MM.1S (cell line): ENCODE measurements at regions not wholly inside any gene's neighbourhood (a gene's known extent, or its start where the extent isn't known, plus 50 kb on each side); places are given as distances from the start of the nearest gene placed in this dataset.

Experiments
- DNase-seq: peaks from one replicate; pipeline ENCODE4 v3.0.0-alpha.2; 2015
- H2AFZ ChIP-seq: fragments of 300-600 bp; sonication (generic); 2 replicates; pipeline ENCODE4 v1.6.0; 2016; ENCODE audit warnings: antibody characterized with exemption, low read length
- H3F3A ChIP-seq: fragments of 300-600 bp; sonication (generic); 2 replicates; pipeline ENCODE4 v1.6.1; 2016; ENCODE audit warnings: mild to moderate bottlenecking, antibody characterized with exemption, low read length, moderate library complexity, mixed read lengths; ENCODE audit not compliant: insufficient read depth
- H3K27ac ChIP-seq: fragments of 300-600 bp; sonication (generic); 2 replicates; pipeline ENCODE4 v1.5.1; 2016; ENCODE audit warnings: mild to moderate bottlenecking, low read length
- H3K27me3 ChIP-seq: fragments of 300-600 bp; sonication (generic); replicated peaks from 2 replicates; pipeline ENCODE4 v1.6.0; 2016; ENCODE audit warnings: low read length; ENCODE audit not compliant: insufficient read depth
- H3K36me3 ChIP-seq: fragments of 300-600 bp; sonication (generic); replicated peaks from 2 replicates; pipeline ENCODE4 v1.6.1; 2016; ENCODE audit warnings: mild to moderate bottlenecking, low read length, mixed read lengths; ENCODE audit not compliant: insufficient read depth
- H3K4me1 ChIP-seq: fragments of 300-600 bp; sonication (generic); 2 replicates; pipeline ENCODE4 v1.6.1; 2016; ENCODE audit warnings: low read length, mixed read lengths
- H3K4me2 ChIP-seq: fragments of 300-600 bp; sonication (generic); 2 replicates; pipeline ENCODE4 v1.6.0; 2016; ENCODE audit warnings: low read depth, low read length
- H3K4me3 ChIP-seq: fragments of 300-600 bp; sonication (generic); 2 replicates; pipeline ENCODE4 v1.5.1; 2016; ENCODE audit warnings: low read length, mixed read lengths
- H3K79me2 ChIP-seq: fragments of 300-600 bp; sonication (generic); 2 replicates; pipeline ENCODE4 v1.6.1; 2016; ENCODE audit warnings: mixed run types, low read length, mixed read lengths
- H3K9ac ChIP-seq: fragments of 300-600 bp; sonication (generic); 2 replicates; pipeline ENCODE4 v1.6.1; 2016; ENCODE audit warnings: low read length, mixed read lengths
- H3K9me2 ChIP-seq: fragments of 300-600 bp; sonication (generic); replicated peaks from 2 replicates; pipeline ENCODE4 v1.6.1; 2016; ENCODE audit warnings: mild to moderate bottlenecking, low read length, mixed read lengths; ENCODE audit not compliant: insufficient read depth
- H3K9me3 ChIP-seq: fragments of 300-600 bp; sonication (generic); replicated peaks from 2 replicates; pipeline ENCODE4 v1.6.1; 2016; ENCODE audit warnings: mild to moderate bottlenecking, low read length, mixed read lengths; ENCODE audit not compliant: insufficient read depth
- H4K20me1 ChIP-seq: fragments of 300-600 bp; sonication (generic); 2 replicates; pipeline ENCODE4 v1.6.1; 2016; ENCODE audit warnings: mild to moderate bottlenecking, low read length, moderate library complexity, mixed read lengths; ENCODE audit not compliant: insufficient read depth
- CTCF ChIP-seq: fragments of 300-600 bp; sonication (generic); IDR thresholded peaks from 2 replicates; pipeline ENCODE4 v1.5.1; 2016; ENCODE audit warnings: antibody characterized with exemption, low read length, mixed read lengths
- EZH2 ChIP-seq: fragments of 300-600 bp; sonication (generic); optimal IDR thresholded peaks from 2 replicates; pipeline ENCODE3; 2017; ENCODE audit warnings: low read depth, mild to moderate bottlenecking, antibody characterized with exemption, low read length, mixed read lengths
- EZH2phosphoT487 ChIP-seq: fragments of 300-600 bp; sonication (generic); IDR thresholded peaks from 2 replicates; pipeline ENCODE4 v1.6.1; 2018; ENCODE audit warnings: antibody characterized with exemption, low read length

- Histone ChIP-seq H3K9ac (no peak overlapping the region), H2AFZ (no peak overlapping the region), H3K4me1 (no peaks in the 10 kb centered on the region), H3K4me3 (no peak overlapping the region), H3K9me2 (no peaks in the 10 kb centered on the region), H3K36me3 (no peaks in the 10 kb centered on the region), H3F3A (no peaks in the 10 kb centered on the region), H3K79me2 (no peaks in the 10 kb centered on the region), H3K27ac (no peak overlapping the region), H3K4me2 (no peak overlapping the region), H3K9me3 (no peaks in the 10 kb centered on the region), H4K20me1 (no peaks in the 10 kb centered on the region), H3K27me3 (no peaks in the 10 kb centered on the region)
- TF ChIP-seq CTCF (no peak), EZH2 (no peak), EZH2phosphoT487 (no peak)
- no peak for DNase-seq
Observed at GRCh38 chr13:50732712-50733111, 110.8 kb downstream of the DLEU7 start.

- no peak overlapping the region for H3K4me2 ChIP-seq
Observed at GRCh38 chr13:50733392-50733791, 110.1 kb downstream of the DLEU7 start.

DNA sequence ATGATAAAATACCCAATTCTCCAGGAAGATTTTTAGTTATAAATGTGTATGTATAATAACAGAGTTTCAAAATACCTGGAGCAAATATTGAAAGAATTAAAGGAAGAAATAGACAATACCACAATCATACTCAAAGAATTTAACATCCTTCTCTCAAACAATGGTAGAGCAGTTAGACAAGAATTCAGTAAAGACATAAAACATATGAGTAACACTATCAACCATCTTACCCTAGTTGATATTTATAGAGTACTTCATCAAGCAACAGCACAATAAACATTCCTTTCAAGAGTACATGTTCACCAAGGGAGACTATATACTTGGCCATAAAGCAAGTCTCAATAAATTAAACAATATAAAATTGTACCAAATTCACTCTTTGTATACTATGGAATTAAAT is 108.4 kb downstream of the DLEU7 start:
- H3K27me3 ChIP-seq = no peaks in the 10 kb centered on the region
- DNase-seq = no peak
- H3K27ac ChIP-seq = no peak overlapping the region
- no peak overlapping the region for H3K4me2 ChIP-seq
- H3K4me1 ChIP-seq = no peaks in the 10 kb centered on the region
- no peak overlapping the region for H2AFZ ChIP-seq
- H3K4me3 ChIP-seq = no peak overlapping the region
- no peaks in the 10 kb centered on the region for H3K9me3 ChIP-seq
- H3K9ac ChIP-seq = no peak overlapping the region
- H3K79me2 ChIP-seq = no peaks in the 10 kb centered on the region
- H3F3A ChIP-seq = no peaks in the 10 kb centered on the region
- no peaks in the 10 kb centered on the region for H4K20me1 ChIP-seq
- H3K9me2 ChIP-seq = no peaks in the 10 kb centered on the region
- TF ChIP-seq EZH2 (no peak), CTCF (no peak), EZH2phosphoT487 (no peak)
- no peaks in the 10 kb centered on the region for H3K36me3 ChIP-seq

More at GRCh38 chr13:50733392-50733791, 110.1 kb downstream of the DLEU7 start:
- Histone ChIP-seq H3K9ac (no peak overlapping the region), H3K4me3 (no peak overlapping the region), H3K79me2 (no peaks in the 10 kb centered on the region), H3K4me1 (no peaks in the 10 kb centered on the region), H3K9me2 (no peaks in the 10 kb centered on the region), H3K27me3 (no peaks in the 10 kb centered on the region), H4K20me1 (no peaks in the 10 kb centered on the region), H2AFZ (no peak overlapping the region), H3K9me3 (no peaks in the 10 kb centered on the region), H3F3A (no peaks in the 10 kb centered on the region), H3K27ac (no peak overlapping the region), H3K36me3 (no peaks in the 10 kb centered on the region)
- DNase-seq = no peak
- TF ChIP-seq CTCF (no peak), EZH2 (no peak), EZH2phosphoT487 (no peak)
